Immature natural killer cell (primary cell): ENCODE measurements at regions not wholly inside any gene's neighbourhood (a gene's known extent, or its start where the extent isn't known, plus 50 kb on each side); places are given as distances from the start of the nearest gene placed in this dataset.
A peak's percentile ranks its signal among the peaks of the same experiment; 100 is the strongest.
"Not testable (repeated sequence)": the region's sequence is repeated elsewhere in the genome, so short reads cannot be mapped to it uniquely, and the experiment has no call there.

Experiments
- DNase-seq, 3 donors: peaks; one replicate each; pipeline ENCODE4 v3.0.0; 2022; ENCODE audit warnings: mixed read lengths in 1 of 3
- H3K27ac Mint-ChIP-seq, 6 donors: one replicate each; pipeline ENCODE4 v1.8.0; 2020; ENCODE audit warnings: mixed read lengths in 6 of 6, mild to moderate bottlenecking in 5 of 6, inconsistent platforms in 4 of 6, moderate library complexity in 3 of 6
- H3K27me3 Mint-ChIP-seq, 3 donors: one replicate each; pipeline ENCODE4 v1.8.0; 2020 to 2021; ENCODE audit warnings: low read depth in 3 of 3, mild to moderate bottlenecking in 3 of 3, mixed read lengths in 3 of 3, moderate library complexity in 3 of 3, inconsistent platforms in 1 of 3
- H3K36me3 Mint-ChIP-seq, 3 donors: one replicate each; pipeline ENCODE4 v1.8.0; 2020; ENCODE audit warnings: mixed read lengths in 3 of 3, inconsistent platforms in 2 of 3, mild to moderate bottlenecking in 2 of 3
- H3K4me1 Mint-ChIP-seq, 2 donors: one replicate each; pipeline ENCODE4 v1.8.0; 2020; ENCODE audit warnings: inconsistent platforms in 2 of 2, mild to moderate bottlenecking in 2 of 2, mixed read lengths in 2 of 2, moderate library complexity in 1 of 2
- H3K4me3 Mint-ChIP-seq, 5 donors: one replicate each; pipeline ENCODE4 v1.8.0; 2020; ENCODE audit warnings: mild to moderate bottlenecking in 5 of 5, mixed read lengths in 5 of 5, inconsistent platforms in 3 of 5, moderate library complexity in 3 of 5
- H3K9me3 Mint-ChIP-seq, 6 donors: one replicate each; pipeline ENCODE4 v1.8.0; 2020; ENCODE audit warnings: mild to moderate bottlenecking in 6 of 6, mixed read lengths in 6 of 6, inconsistent platforms in 4 of 6, moderate library complexity in 3 of 6

DNA sequence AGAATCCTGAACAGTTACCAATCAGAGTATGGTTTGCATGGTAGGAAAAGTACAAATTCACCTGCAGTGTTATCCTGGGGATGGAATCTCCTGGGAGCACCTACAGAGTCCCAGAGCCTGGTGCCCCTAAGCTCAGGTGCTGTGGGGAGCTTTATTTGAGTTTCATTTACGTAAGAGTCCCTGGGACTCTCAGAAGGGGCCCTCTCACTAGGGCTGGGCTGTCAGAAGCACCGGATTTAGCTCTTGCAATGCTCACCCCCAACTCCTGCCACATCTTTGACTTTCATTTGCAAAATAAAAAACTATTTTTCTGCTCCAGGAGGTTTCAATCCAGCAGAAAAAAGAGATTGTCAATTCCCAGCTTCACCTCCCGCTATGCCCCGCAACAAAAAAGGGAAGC lies 569.8 kb upstream of the B3GAT1 start:
- H3K27ac Mint-ChIP-seq: no peak overlapping the region
- peaks cover 4 to 15% (median 5%) of the 10 kb centered on the region in 3 donors for H3K27me3 Mint-ChIP-seq
- H3K4me3 Mint-ChIP-seq: no peak overlapping the region
- peaks cover 4 to 7% of the 10 kb centered on the region in 2 donors for H3K4me1 Mint-ChIP-seq
- no peaks in the 10 kb centered on the region for H3K9me3 Mint-ChIP-seq
- no peak for DNase-seq
- H3K36me3 Mint-ChIP-seq: no peaks in the 10 kb centered on the region

DNA sequence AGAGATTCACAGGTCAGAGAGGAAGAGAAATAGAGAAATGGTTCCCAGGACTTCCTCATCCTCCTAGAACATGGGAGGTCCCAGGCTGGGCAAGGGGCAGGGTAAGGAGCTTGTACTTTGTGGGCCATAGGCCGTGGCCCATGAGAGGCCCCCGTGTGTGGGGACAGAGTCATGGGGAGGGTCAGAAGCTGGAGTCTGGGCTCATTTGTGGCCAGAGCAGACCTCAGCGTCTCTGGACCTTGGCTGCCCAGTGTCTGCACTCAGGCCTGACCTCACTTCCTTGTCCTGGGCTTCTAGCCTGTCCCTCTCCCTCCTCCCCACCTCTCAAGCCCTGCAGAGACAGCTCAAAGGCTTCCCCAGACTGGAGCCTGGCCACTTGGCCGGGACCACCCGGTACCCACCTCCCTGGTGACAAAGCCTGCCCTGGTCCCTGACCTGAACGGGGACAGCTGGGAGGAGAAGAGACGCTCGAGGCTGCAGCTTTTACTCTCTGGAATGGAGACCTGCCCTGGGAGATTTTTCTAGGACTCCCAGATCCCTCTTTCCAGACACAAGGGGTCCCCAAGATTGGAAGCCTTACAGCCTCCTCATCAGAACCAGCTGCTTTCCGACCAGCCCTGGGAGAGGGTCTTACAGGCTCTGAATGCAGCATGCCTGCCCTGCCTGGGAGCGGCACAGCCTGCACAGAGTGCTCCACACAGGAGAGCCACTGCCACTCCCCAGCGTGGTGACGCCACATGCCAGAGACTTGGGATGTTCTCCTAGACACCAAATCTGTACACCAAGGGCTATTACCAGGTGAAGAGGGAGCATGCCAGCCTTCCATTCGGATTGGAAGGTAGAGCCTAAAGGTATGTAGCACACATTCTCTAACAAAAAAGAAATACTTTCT lies 569.0 kb upstream of the B3GAT1 start:
- H3K27me3 Mint-ChIP-seq: peaks cover 4 to 15% (median 5%) of the 10 kb centered on the region in 3 donors
- no peaks in the 10 kb centered on the region for H3K9me3 Mint-ChIP-seq
- H3K4me1 Mint-ChIP-seq: peaks cover 4 to 7% of the 10 kb centered on the region in 2 donors
- no peak for DNase-seq
- H3K4me3 Mint-ChIP-seq: no peak overlapping the region
- H3K27ac Mint-ChIP-seq: no peak overlapping the region
- H3K36me3 Mint-ChIP-seq: no peaks in the 10 kb centered on the region

DNA sequence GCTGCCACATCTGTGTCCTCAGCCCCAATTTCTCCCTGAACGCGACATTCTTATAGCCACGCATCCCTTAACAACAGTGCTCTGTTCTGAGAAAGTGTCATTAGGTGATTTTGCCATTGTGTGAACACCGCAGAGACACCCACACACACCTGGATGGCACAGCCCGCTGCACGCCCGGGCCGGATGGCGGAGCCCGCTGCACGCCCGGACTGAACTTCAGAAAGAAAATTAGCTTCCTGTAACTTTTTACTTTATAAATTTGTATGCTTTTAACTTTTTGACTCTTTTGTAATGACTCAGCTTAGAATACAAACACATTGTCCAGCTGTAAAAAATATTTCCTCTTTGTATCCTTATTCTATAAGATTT lies 567.0 kb upstream of the B3GAT1 start:
- not testable (repeated sequence) for H3K4me1 Mint-ChIP-seq, H3K27ac Mint-ChIP-seq, H3K9me3 Mint-ChIP-seq, H3K36me3 Mint-ChIP-seq, H3K4me3 Mint-ChIP-seq, DNase-seq
- H3K27me3 Mint-ChIP-seq: peaks cover 0 to 15% (median 4%) of the 10 kb centered on the region in 3 donors

GRCh38 chr11:134978388-134979088 lies 566.5 kb upstream of the B3GAT1 start:
- Mint-ChIP-seq H3K4me1 (no peaks in the 10 kb centered on the region), H3K4me3 (no peak overlapping the region), H3K9me3 (no peaks in the 10 kb centered on the region), H3K36me3 (no peaks in the 10 kb centered on the region), H3K27me3 (peaks cover 0 to 12% (median 4%) of the 10 kb centered on the region in 3 donors), H3K27ac (no peak overlapping the region)
- DNase-seq: no peak

DNA sequence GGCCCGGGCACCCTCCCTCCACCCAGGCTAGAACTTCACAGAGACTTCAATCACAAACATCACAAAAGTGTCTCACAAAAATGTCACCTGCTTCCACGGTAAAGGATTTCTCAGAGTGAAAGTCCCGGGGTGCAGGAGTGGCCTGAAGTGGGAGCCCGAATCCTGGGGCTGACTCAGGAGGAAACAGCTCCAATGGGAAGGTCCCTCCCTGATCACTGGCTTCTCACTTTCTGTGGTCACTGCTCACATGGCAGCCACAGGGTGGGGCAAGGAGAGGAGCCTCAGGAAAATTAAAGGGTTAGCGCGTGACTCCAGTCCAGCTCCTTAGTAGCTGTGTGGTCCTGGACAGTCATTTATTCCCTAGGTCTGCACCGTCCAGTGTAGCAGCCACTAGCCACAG lies 564.5 kb upstream of the B3GAT1 start:
- H3K27me3 Mint-ChIP-seq: peaks cover 2 to 8% (median 2%) of the 10 kb centered on the region in 3 donors
- H3K36me3 Mint-ChIP-seq: no peaks in the 10 kb centered on the region
- no peak for DNase-seq
- H3K4me3 Mint-ChIP-seq: no peak overlapping the region
- no peaks in the 10 kb centered on the region for H3K9me3 Mint-ChIP-seq
- H3K4me1 Mint-ChIP-seq: no peaks in the 10 kb centered on the region
- H3K27ac Mint-ChIP-seq: no peak overlapping the region

DNA sequence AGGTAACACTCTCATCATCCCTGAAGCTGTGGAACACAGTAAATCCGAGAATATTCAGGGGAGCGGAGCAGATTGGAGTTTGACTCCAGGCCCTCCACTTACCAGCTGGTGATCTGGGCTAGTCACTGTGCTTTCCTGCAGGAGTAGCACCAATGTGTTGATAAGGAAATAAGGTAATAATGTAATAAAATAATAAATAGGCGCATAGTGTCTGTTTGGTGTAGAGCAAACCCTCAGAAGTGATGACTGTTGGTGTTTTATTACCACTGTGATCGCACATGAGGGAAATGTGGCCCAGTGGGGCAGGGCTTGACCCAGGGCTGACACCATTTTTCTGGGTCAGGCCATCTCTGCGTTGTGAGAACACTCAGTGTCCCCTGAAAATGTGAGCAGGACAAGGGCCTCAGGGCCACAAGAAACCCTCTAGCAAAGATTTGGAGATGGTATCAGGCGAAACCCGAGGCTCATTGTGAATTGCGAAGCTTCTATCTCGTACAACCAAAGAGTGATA lies 563.9 kb upstream of the B3GAT1 start:
- peaks cover 2 to 9% (median 2%) of the 10 kb centered on the region in 3 donors for H3K27me3 Mint-ChIP-seq
- DNase-seq: no peak
- H3K27ac Mint-ChIP-seq: no peak overlapping the region
- no peaks in the 10 kb centered on the region for H3K36me3 Mint-ChIP-seq
- H3K9me3 Mint-ChIP-seq: no peaks in the 10 kb centered on the region
- no peak overlapping the region for H3K4me3 Mint-ChIP-seq
- H3K4me1 Mint-ChIP-seq: no peaks in the 10 kb centered on the region

- no peaks in the 10 kb centered on the region for H3K36me3 Mint-ChIP-seq
- peaks cover 0 to 2% (median 0%) of the 10 kb centered on the region in 6 donors for H3K9me3 Mint-ChIP-seq
- DNase-seq: no peak
- H3K4me3 Mint-ChIP-seq: no peak overlapping the region
- H3K27me3 Mint-ChIP-seq: peaks cover 0 to 9% (median 2%) of the 10 kb centered on the region in 3 donors
- H3K27ac Mint-ChIP-seq: no peak overlapping the region
- no peaks in the 10 kb centered on the region for H3K4me1 Mint-ChIP-seq
Observed at GRCh38 chr11:134973801-134974200, 561.8 kb upstream of the B3GAT1 start.

DNA sequence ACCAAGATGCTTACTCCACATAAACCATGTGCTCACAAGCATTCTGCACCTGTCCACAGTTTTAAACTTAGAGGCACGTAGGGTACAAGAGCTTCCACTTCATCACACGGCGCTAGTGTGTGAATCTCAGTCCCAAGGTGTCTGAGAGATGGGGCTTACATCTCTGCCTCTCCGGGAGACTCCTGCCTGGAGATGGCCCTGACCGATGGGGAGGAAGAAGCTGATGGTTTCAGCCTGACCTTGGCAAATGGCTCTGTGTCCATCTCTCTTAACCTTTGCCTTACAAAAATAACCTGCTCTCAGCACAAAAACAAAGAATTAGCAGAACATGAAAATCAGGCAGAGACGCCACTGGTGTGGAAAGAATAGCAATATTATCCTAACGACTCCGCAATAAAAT lies 559.3 kb upstream of the B3GAT1 start:
- H3K27me3 Mint-ChIP-seq: peaks cover 0 to 5% (median 2%) of the 10 kb centered on the region in 3 donors
- H3K4me1 Mint-ChIP-seq: no peaks in the 10 kb centered on the region
- H3K9me3 Mint-ChIP-seq: peaks cover 0 to 2% (median 0%) of the 10 kb centered on the region in 6 donors
- H3K27ac Mint-ChIP-seq: no peak overlapping the region
- no peaks in the 10 kb centered on the region for H3K36me3 Mint-ChIP-seq
- H3K4me3 Mint-ChIP-seq: no peak overlapping the region
- no peak for DNase-seq

DNA sequence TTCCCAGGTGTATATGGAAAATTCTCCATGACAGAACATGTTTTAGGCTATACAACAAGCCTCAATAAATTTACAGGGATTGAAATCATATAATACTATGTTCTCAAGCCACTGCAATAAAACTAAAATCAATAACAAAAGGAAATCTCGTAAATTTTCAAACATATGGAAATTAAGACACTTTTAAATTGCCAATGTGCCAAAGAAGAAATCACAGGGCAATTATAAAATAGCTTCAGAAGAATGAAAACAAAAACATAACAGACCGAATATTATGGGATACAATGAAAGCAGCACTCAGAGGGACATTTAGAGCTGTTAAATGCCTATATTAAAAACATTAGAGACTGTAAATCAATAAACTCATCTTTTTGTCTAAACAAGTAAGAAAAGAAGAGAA lies 555.7 kb upstream of the B3GAT1 start:
- H3K9me3 Mint-ChIP-seq: peaks cover 0 to 8% (median 0%) of the 10 kb centered on the region in 6 donors
- peaks cover 0 to 11% (median 2%) of the 10 kb centered on the region in 3 donors for H3K27me3 Mint-ChIP-seq
- no peaks in the 10 kb centered on the region for H3K4me1 Mint-ChIP-seq

GRCh38 chr11:134961386-134961785 lies 549.3 kb upstream of the B3GAT1 start:
- H3K27me3 Mint-ChIP-seq, DNase-seq, H3K36me3 Mint-ChIP-seq, H3K4me1 Mint-ChIP-seq, H3K4me3 Mint-ChIP-seq, H3K9me3 Mint-ChIP-seq: not testable (repeated sequence)
- peak overlapping the region in 1 of 6 donors; percentile 14 for H3K27ac Mint-ChIP-seq

More for the DNA sequence above, 555.7 kb upstream of the B3GAT1 start:
- no peak for DNase-seq
- Mint-ChIP-seq H3K36me3 (no peaks in the 10 kb centered on the region), H3K4me3 (no peak overlapping the region), H3K27ac (no peak overlapping the region)

- Mint-ChIP-seq H3K36me3 (no peaks in the 10 kb centered on the region), H3K4me1 (no peaks in the 10 kb centered on the region), H3K9me3 (peaks cover 0 to 3% (median 0%) of the 10 kb centered on the region in 6 donors), H3K27ac (no peak overlapping the region), H3K27me3 (peaks cover 0 to 4% (median 2%) of the 10 kb centered on the region in 3 donors), H3K4me3 (no peak overlapping the region)
- DNase-seq: no peak
Observed at GRCh38 chr11:134958870-134959269, 546.8 kb upstream of the B3GAT1 start.

DNA sequence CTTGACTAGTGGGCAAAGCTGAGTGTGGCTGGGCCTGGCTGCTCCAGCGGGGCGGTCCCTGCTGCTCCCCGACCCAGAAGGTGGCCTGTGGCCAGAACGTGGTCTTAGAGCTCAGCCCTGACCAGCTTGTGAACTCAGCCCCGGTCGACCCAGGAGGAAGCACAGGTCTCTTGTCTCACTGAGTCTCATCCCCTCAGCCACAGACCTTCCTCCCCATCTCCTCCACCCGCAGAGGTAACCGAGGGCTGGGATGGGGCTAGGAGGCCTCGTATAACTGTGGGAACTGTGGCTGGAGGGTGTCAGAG lies 546.2 kb upstream of the B3GAT1 start:
- Mint-ChIP-seq H3K4me3 (no peak overlapping the region), H3K9me3 (peaks cover 0 to 3% (median 0%) of the 10 kb centered on the region in 6 donors), H3K27me3 (peaks cover 0 to 4% (median 2%) of the 10 kb centered on the region in 3 donors), H3K27ac (no peak overlapping the region), H3K36me3 (no peaks in the 10 kb centered on the region), H3K4me1 (no peaks in the 10 kb centered on the region)
- DNase-seq: no peak

- Mint-ChIP-seq H3K4me3 (no peak overlapping the region), H3K27me3 (peaks cover 0 to 4% (median 2%) of the 10 kb centered on the region in 3 donors), H3K27ac (no peak overlapping the region), H3K4me1 (no peaks in the 10 kb centered on the region), H3K9me3 (peaks cover 0 to 3% (median 0%) of the 10 kb centered on the region in 6 donors), H3K36me3 (no peaks in the 10 kb centered on the region)
- DNase-seq: no peak
Observed at GRCh38 chr11:134957540-134958335, 545.7 kb upstream of the B3GAT1 start.
